Karpas-422 (cell line): ENCODE measurements at regions not wholly inside any gene's neighbourhood (a gene's known extent, or its start where the extent isn't known, plus 50 kb on each side); places are given as distances from the start of the nearest gene placed in this dataset.

ENCODE experiments used
- DNase-seq: peaks from one replicate; pipeline ENCODE4 v3.0.0-alpha.2; 2015
- H2AFZ ChIP-seq: fragments of 200-600 bp; sonication (generic); 2 replicates; pipeline ENCODE4 v1.6.1; 2014; ENCODE audit warnings: antibody characterized with exemption, low read length, mixed read lengths
- H3K27ac ChIP-seq: fragments of 200-600 bp; sonication (generic); 2 replicates; pipeline ENCODE4 v1.5.1; 2014; ENCODE audit warnings: mild to moderate bottlenecking, low read length, moderate library complexity
- H3K27me3 ChIP-seq: fragments of 200-600 bp; sonication (generic); 2 replicates; pipeline ENCODE4 v1.6.1; 2014; ENCODE audit warnings: low read length, mixed read lengths
- H3K36me3 ChIP-seq: fragments of 200-600 bp; sonication (generic); 2 replicates; pipeline ENCODE4 v1.6.1; 2014; ENCODE audit warnings: low read length, mixed read lengths; ENCODE audit not compliant: insufficient read depth
- H3K4me1 ChIP-seq: fragments of 200-600 bp; sonication (generic); 2 replicates; pipeline ENCODE4 v1.6.1; 2014; ENCODE audit warnings: mild to moderate bottlenecking, low read length, mixed read lengths
- H3K4me2 ChIP-seq: fragments of 200-600 bp; sonication (generic); 2 replicates; pipeline ENCODE4 v1.6.1; 2014; ENCODE audit warnings: low read length, low read depth, mild to moderate bottlenecking; ENCODE audit not compliant: poor library complexity, severe bottlenecking
- H3K4me3 ChIP-seq: fragments of 200-600 bp; sonication (generic); 2 replicates; pipeline ENCODE4 v1.5.1; 2014; ENCODE audit warnings: mild to moderate bottlenecking, antibody characterized with exemption, low read length, mixed read lengths
- H3K79me2 ChIP-seq: fragments of 200-600 bp; sonication (generic); 2 replicates; pipeline ENCODE4 v1.6.1; 2014; ENCODE audit warnings: mild to moderate bottlenecking, low read length, mixed read lengths
- H3K9ac ChIP-seq: fragments of 200-600 bp; sonication (generic); 2 replicates; pipeline ENCODE4 v1.6.0; 2014; ENCODE audit warnings: low read length
- H3K9me2 ChIP-seq: fragments of 200-600 bp; sonication (generic), shearing (Covaris generic); replicated peaks from 2 replicates; pipeline ENCODE4 v1.6.0; 2014; ENCODE audit warnings: mild to moderate bottlenecking, low read length, moderate library complexity; ENCODE audit not compliant: insufficient read depth
- H3K9me3 ChIP-seq: fragments of 300-700, 200-600 bp; sonication (generic); 2 replicates; pipeline ENCODE4 v1.6.1; 2014; ENCODE audit warnings: low read length, mixed read lengths
- H4K20me1 ChIP-seq: fragments of 200-600 bp; sonication (generic); 2 replicates; pipeline ENCODE4 v1.6.1; 2014; ENCODE audit warnings: mild to moderate bottlenecking, antibody characterized with exemption, low read length, low read depth; ENCODE audit not compliant: insufficient read depth

DNA sequence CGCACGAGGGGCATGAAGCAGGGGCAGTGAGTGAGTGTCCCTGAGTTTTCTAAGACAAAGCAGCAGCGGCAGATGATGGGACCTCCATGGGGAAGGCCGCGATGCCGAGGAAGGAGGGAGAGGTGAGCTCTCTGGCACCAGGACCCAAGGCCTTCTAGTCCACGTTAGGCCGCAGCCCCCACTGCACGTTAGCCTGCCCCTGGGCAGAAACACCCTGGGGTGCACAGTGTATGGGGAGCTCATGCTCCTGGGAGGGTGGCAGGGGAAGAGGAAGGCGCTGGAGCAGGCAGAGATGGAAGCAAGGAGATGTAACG is 97.3 kb upstream of the IKZF1 start:
- peaks cover 9% of the 10 kb centered on the region for H3K4me1 ChIP-seq
- no peaks in the 10 kb centered on the region for H3K27me3 ChIP-seq
- H3K9me2 ChIP-seq, result no peaks in the 10 kb centered on the region
- no peak overlapping the region for H2AFZ ChIP-seq
- no peak for DNase-seq
- H4K20me1 ChIP-seq, result no peaks in the 10 kb centered on the region
- H3K9me3 ChIP-seq, result no peaks in the 10 kb centered on the region
- no peaks in the 10 kb centered on the region for H3K36me3 ChIP-seq
- H3K9ac ChIP-seq, result no peak overlapping the region
- H3K4me2 ChIP-seq, result no peak overlapping the region
- H3K27ac ChIP-seq, result no peak overlapping the region
- H3K79me2 ChIP-seq, result no peaks in the 10 kb centered on the region
- no peak overlapping the region for H3K4me3 ChIP-seq

DNA sequence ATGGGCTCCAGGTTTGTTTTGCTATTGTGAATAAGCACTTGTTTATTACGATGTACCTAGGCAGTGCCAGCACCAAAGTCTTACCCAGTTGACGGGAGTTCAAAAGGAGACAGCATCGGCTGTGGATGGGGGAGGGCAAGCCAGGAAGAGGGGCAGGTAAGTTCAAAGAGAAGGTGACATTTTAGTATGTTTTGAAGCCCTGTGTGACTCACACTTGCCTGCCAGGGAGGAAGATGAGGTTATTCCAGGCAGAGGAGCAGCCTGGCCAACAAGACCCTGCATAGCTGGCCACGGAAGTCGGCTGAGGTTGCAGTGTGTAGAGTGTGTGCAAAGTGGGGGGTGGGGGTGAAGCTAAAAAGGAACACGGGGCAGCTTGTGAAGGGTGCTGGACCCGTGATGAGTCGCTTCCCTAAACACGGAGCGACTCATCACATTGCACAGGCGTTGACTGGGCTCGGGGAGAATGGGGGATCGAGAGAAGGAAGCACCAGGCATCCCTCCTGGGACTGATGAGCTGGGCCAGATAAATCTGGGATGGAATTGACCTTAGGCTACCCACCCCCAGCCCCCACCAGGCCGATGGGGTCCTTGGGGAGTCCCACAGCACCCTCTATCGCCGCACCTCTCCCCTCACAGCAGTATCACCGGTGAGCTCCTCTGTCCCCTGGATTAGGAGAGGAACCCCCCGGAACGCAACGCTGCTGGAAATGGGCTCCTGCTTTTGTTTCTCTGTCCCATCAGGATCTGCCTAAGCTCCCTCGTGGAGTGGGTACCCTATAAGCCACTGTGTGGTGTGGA is 97.9 kb upstream of the IKZF1 start:
- no peak for DNase-seq
- Histone ChIP-seq H3K27me3 (no peaks in the 10 kb centered on the region), H3K79me2 (no peaks in the 10 kb centered on the region), H3K4me2 (no peak overlapping the region), H3K9me3 (no peaks in the 10 kb centered on the region), H3K4me3 (no peak overlapping the region), H3K27ac (no peak overlapping the region), H2AFZ (no peak overlapping the region), H3K9me2 (no peaks in the 10 kb centered on the region), H3K4me1 (peaks cover 9% of the 10 kb centered on the region), H3K9ac (no peak overlapping the region), H4K20me1 (no peaks in the 10 kb centered on the region), H3K36me3 (no peaks in the 10 kb centered on the region)

DNA sequence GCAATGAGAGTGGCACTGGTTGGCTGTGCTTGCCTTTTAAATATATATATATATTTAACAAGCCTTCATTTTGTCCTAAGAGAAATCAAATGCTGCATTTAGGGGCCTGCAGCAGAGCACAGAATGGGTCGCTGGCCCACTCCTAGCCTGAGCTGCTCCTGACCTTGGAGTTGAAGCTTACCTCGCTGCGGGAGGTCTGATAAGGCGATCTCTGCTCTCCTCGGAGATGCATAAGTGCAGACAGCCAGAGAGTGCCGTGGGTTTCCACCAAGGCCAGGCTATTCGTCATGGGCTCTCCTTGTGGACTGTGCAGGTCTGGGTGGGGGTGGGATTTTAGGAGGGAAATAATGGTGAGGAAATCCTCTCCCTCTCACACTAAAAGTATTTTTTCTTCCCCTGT is 99.5 kb upstream of the IKZF1 start:
- H4K20me1 ChIP-seq, result no peaks in the 10 kb centered on the region
- H2AFZ ChIP-seq, result no peak overlapping the region
- no peak overlapping the region for H3K27ac ChIP-seq
- no peaks in the 10 kb centered on the region for H3K9me3 ChIP-seq
- H3K9me2 ChIP-seq, result no peaks in the 10 kb centered on the region
- H3K9ac ChIP-seq, result no peak overlapping the region
- H3K4me3 ChIP-seq, result no peak overlapping the region
- no peak for DNase-seq
- H3K4me1 ChIP-seq, result peaks cover 9% of the 10 kb centered on the region
- no peaks in the 10 kb centered on the region for H3K36me3 ChIP-seq
- no peaks in the 10 kb centered on the region for H3K79me2 ChIP-seq
- H3K4me2 ChIP-seq, result no peak overlapping the region
- H3K27me3 ChIP-seq, result no peaks in the 10 kb centered on the region

DNA sequence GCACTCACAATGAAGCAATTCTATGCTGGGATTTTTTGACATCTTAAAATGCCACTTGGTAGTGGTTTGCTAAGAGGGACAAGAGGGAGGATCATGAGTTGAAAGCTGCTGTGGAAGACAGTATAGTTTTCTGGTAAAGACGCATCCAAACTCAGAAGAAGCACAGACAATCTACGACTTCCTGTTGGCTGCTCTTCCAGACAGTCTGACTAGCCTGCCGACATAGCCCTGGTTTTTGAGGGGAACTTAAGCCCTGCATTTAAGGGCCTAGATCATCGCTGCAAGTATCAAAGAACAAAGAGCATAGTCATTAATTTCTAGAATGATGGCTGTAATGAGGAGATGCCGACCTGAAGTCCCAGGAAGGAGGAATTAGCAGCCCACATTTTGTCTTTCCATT is 99.9 kb upstream of the IKZF1 start:
- Histone ChIP-seq H3K9me2 (no peaks in the 10 kb centered on the region), H3K9ac (no peak overlapping the region), H3K79me2 (no peaks in the 10 kb centered on the region), H3K4me2 (no peak overlapping the region), H3K4me1 (peaks cover 9% of the 10 kb centered on the region), H3K27ac (no peak overlapping the region), H3K9me3 (no peaks in the 10 kb centered on the region), H2AFZ (no peak overlapping the region), H3K36me3 (no peaks in the 10 kb centered on the region), H4K20me1 (no peaks in the 10 kb centered on the region), H3K4me3 (no peak overlapping the region), H3K27me3 (no peaks in the 10 kb centered on the region)
- DNase-seq, result no peak

DNA sequence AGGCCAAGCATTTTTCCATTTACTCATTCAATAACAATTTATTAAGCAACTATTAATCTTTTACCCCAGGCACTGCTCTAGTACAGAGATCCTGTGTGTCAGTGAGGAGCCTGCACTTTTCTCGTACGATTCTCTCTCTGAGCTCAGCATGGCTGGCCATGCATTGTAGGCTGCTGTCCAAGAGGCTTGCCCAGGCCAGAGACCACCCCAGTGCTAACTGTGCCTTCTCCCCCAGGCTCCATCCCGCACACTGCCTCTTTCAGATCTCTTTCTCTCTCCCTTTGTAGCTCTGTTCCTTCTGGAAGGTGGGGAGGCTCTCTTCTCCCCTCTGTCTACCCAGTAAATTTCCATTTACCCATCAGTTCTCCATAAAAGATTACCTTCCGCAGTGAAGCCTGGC is 101.0 kb upstream of the IKZF1 start:
- Histone ChIP-seq H3K36me3 (no peaks in the 10 kb centered on the region), H3K9me3 (no peaks in the 10 kb centered on the region), H3K27me3 (no peaks in the 10 kb centered on the region), H4K20me1 (no peaks in the 10 kb centered on the region), H3K4me2 (no peak overlapping the region), H3K4me1 (peaks cover 9% of the 10 kb centered on the region), H3K27ac (no peak overlapping the region), H3K9me2 (no peaks in the 10 kb centered on the region), H3K79me2 (no peaks in the 10 kb centered on the region), H3K4me3 (no peak overlapping the region), H2AFZ (no peak overlapping the region), H3K9ac (no peak overlapping the region)
- no peak for DNase-seq

DNA sequence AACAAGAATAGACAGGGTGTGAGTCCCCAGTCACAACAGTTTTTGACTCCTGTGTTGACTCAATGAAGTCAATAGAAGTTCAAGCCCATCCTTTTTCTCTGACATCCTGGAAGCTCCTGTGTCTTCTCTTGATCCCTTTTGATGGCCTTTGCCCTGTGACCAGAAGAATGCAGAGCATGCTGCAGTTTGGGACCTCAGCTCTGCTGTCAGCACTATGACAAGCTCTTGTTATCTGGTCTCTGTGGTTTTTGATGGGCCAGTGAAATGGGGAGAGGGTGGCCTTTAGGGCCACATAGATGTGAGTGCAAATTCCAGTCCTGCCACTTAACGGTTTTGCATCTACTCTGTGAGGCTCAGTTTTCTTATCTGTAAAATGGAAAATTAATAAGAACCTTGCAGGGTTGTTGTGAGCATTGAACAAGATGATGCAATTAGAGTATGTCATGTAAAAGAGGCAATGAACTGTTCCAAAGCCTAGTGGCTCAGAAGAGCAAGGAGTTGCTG is 102.4 kb upstream of the IKZF1 start:
- H3K9me3 ChIP-seq, result no peaks in the 10 kb centered on the region
- no peaks in the 10 kb centered on the region for H3K36me3 ChIP-seq
- H3K4me3 ChIP-seq, result no peak overlapping the region
- H3K27ac ChIP-seq, result no peak overlapping the region
- DNase-seq, result no peak
- no peak overlapping the region for H3K4me2 ChIP-seq
- no peak overlapping the region for H2AFZ ChIP-seq
- no peaks in the 10 kb centered on the region for H3K9me2 ChIP-seq
- H3K27me3 ChIP-seq, result no peaks in the 10 kb centered on the region
- H3K9ac ChIP-seq, result no peak overlapping the region
- H4K20me1 ChIP-seq, result no peaks in the 10 kb centered on the region
- H3K79me2 ChIP-seq, result no peaks in the 10 kb centered on the region
- peaks cover 9% of the 10 kb centered on the region for H3K4me1 ChIP-seq

DNA sequence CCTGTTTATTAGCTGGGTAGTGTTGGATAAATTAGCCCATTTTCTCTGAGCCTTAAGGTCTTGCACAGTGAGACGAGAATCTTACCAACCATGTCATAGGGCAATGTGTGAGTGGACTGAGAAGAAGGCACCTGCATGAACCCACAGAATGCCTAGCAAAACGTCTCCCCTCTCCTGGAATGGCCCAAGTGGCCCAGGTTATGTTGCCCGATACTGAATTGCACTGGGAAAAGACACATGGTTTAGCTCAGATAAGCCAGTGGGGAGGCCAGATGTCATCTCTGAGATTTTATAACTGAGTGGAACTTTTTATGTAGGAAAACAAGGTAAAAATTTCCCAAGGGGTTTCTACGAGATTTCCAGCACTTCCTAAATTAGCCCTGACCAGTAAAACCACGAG is 104.7 kb upstream of the IKZF1 start:
- no peak overlapping the region for H3K4me2 ChIP-seq
- H3K4me1 ChIP-seq, result peaks cover 9% of the 10 kb centered on the region
- no peak for DNase-seq
- no peaks in the 10 kb centered on the region for H3K27me3 ChIP-seq
- no peaks in the 10 kb centered on the region for H4K20me1 ChIP-seq
- H3K79me2 ChIP-seq, result no peaks in the 10 kb centered on the region
- no peaks in the 10 kb centered on the region for H3K36me3 ChIP-seq
- H3K27ac ChIP-seq, result no peak overlapping the region
- no peaks in the 10 kb centered on the region for H3K9me2 ChIP-seq
- no peak overlapping the region for H3K4me3 ChIP-seq
- no peak overlapping the region for H3K9ac ChIP-seq
- H2AFZ ChIP-seq, result no peak overlapping the region
- no peaks in the 10 kb centered on the region for H3K9me3 ChIP-seq

DNA sequence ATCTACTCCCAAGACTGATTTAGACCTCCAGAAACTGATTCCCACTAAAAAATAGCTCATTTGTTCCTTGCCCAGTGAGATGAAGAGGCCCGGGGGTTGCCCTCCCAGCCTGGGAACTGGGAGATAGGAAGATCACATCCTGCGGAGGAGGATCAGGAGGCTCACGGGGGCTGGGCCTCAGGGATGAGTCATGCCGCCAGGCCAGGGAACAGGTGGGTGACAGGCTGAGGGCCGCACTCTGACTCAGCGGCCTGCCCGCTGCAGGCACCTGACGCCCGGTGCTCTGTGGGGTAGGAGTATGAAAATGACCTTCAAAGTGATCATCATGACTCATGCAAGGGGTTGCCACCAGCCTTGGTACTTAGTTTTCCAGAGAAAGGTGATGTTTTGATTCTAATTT is 104.5 kb upstream of the ZPBP start:
- H3K36me3 ChIP-seq, result no peaks in the 10 kb centered on the region
- no peak overlapping the region for H3K4me3 ChIP-seq
- no peaks in the 10 kb centered on the region for H4K20me1 ChIP-seq
- H3K9ac ChIP-seq, result no peak overlapping the region
- H3K4me1 ChIP-seq, result no peaks in the 10 kb centered on the region
- H3K79me2 ChIP-seq, result no peaks in the 10 kb centered on the region
- DNase-seq, result no peak
- H2AFZ ChIP-seq, result no peak overlapping the region
- H3K27me3 ChIP-seq, result no peaks in the 10 kb centered on the region
- no peak overlapping the region for H3K4me2 ChIP-seq
- no peaks in the 10 kb centered on the region for H3K9me3 ChIP-seq
- H3K9me2 ChIP-seq, result no peaks in the 10 kb centered on the region
- no peak overlapping the region for H3K27ac ChIP-seq
